Activated naive CD8-positive, alpha-beta T cell treated with anti-CD3 and anti-CD28 coated beads for 36 hours (primary cell): ENCODE measurements at regions not wholly inside any gene's neighbourhood (a gene's known extent, or its start where the extent isn't known, plus 50 kb on each side); places are given as distances from the start of the nearest gene placed in this dataset.

Source experiments
- DNase-seq: peaks from one replicate; pipeline ENCODE4 v3.0.0; 2021
- H3K27ac Mint-ChIP-seq: one replicate; pipeline ENCODE4 v1.8.0; 2022; ENCODE audit warnings: mild to moderate bottlenecking, moderate library complexity, mixed read lengths
- H3K27me3 Mint-ChIP-seq: one replicate; pipeline ENCODE4 v1.8.0; 2022; ENCODE audit warnings: mild to moderate bottlenecking, mixed read lengths
- H3K36me3 Mint-ChIP-seq: one replicate; pipeline ENCODE4 v1.8.0; 2021; ENCODE audit warnings: mild to moderate bottlenecking, mixed read lengths
- H3K4me1 Mint-ChIP-seq: one replicate; pipeline ENCODE4 v1.8.0; 2021; ENCODE audit warnings: mixed read lengths
- H3K4me3 Mint-ChIP-seq: one replicate; pipeline ENCODE4 v1.8.0; 2022; ENCODE audit warnings: mild to moderate bottlenecking, moderate library complexity, mixed read lengths
- H3K9me3 Mint-ChIP-seq: one replicate; pipeline ENCODE4 v1.8.0; 2022; ENCODE audit warnings: mixed read lengths

DNA sequence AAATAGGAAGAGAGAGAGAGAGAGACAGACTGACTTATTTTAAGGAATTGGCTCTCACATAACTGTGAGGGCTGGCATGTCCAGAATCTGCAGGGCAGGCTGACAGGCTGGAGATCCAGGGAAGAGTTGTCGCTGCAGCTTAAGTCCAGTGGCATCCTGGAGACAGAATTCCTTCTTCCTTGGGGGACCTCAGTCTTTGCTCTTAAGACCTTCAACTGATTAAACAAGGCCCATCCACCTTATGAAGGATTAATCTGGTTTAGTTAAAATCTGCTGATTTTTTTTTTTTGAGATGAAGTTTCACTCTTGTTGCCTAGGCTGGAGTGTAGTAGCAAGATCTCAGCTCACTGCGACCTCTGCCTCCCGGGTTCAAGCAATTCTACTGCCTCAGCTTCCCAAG is 128.0 kb upstream of the ALDH1A3 start:
- Mint-ChIP-seq H3K27me3 (peaks cover 77% of the 10 kb centered on the region), H3K4me1 (no peaks in the 10 kb centered on the region), H3K9me3 (peaks cover 15% of the 10 kb centered on the region), H3K4me3 (no peak overlapping the region), H3K36me3 (peaks cover 3% of the 10 kb centered on the region), H3K27ac (no peak overlapping the region)
- DNase-seq: no peak

DNA sequence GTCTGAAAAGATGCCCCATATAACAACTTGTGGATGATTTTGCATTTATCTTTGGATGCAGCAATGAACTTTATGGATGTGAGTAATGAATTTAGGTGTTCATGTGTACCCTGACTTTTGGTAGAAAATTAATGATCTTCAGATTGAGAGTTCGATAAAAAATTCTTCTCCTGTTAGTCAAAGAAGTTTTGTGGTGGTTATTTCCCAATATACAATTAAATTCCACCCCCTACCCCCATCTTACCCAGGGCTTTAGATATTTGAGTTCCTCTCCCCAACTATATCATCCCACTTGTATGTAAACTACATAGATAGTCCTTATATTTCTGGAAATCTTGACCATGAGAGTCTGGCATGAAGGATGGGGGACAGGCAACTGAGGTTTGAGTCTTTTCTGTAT is 126.1 kb upstream of the ALDH1A3 start:
- Mint-ChIP-seq H3K4me3 (no peak overlapping the region), H3K27ac (no peak overlapping the region), H3K4me1 (no peaks in the 10 kb centered on the region), H3K27me3 (peaks cover 74% of the 10 kb centered on the region), H3K9me3 (peaks cover 4% of the 10 kb centered on the region), H3K36me3 (no peaks in the 10 kb centered on the region)
- DNase-seq: no peak

DNA sequence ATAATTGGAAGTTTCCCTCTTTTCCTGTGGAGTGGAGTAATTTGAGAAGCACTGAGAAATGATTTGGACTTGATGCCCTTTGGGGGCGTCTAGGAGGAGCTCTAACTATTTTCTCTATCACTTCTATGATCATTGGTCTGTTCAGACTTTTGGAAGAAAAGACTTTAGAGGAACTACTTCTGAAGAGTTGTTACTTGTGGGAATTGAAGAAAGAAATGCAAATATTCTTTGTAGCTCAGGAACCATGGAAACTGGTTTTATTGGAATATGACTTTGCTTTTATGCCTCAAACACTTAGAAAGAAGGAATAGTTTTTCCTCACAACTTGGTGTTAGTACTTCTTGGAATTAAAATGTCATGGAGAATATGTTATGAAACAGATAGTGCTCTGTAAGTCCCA is 122.0 kb upstream of the ALDH1A3 start:
- Mint-ChIP-seq H3K27me3 (peaks cover 63% of the 10 kb centered on the region), H3K27ac (no peak overlapping the region), H3K4me1 (peaks cover 4% of the 10 kb centered on the region), H3K36me3 (no peaks in the 10 kb centered on the region), H3K9me3 (no peaks in the 10 kb centered on the region), H3K4me3 (no peak overlapping the region)
- DNase-seq: no peak

DNA sequence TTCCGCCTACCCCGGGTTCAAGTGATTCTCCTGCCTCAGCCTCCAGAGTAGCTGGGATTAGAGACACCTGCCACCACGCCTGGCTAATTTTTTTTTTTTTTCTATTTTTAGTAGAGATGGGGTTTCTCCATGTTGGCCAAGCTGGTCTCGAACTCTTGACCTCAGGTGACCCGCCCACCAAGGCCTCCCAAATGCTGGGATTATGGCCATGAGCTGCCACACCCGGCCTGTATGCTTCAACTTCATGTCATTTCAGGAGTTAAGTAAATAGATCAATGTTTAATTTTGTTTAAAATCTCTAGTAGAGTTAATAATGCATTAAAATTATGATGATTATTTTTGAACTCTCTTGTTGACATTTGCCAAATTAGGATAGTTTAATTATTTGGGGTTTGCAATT is 121.1 kb upstream of the ALDH1A3 start:
- no peaks in the 10 kb centered on the region for H3K9me3 Mint-ChIP-seq
- no peak overlapping the region for H3K27ac Mint-ChIP-seq
- peaks cover 56% of the 10 kb centered on the region for H3K27me3 Mint-ChIP-seq
- no peaks in the 10 kb centered on the region for H3K36me3 Mint-ChIP-seq
- H3K4me1 Mint-ChIP-seq: peaks cover 4% of the 10 kb centered on the region
- DNase-seq: no peak
- no peak overlapping the region for H3K4me3 Mint-ChIP-seq

DNA sequence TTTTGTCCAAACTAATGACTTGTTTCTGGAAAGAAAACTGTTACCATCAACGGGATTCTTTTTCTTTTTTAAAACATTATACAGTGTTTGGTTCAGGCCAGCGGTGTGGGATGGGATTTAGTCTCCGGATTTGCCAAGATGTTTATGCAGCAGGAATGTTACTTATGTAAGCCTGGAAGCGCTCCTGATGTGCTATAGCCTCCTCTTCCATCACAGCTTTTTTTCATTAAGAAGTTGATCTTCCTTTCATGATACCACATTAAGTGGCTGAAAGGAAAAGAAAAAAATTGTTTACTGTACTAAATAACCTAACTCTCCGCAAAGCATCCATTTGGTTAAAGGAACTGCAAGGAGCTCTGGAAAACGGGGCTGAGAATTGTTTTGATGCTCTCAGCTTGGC is 120.5 kb upstream of the ALDH1A3 start:
- H3K27ac Mint-ChIP-seq: no peak overlapping the region
- H3K36me3 Mint-ChIP-seq: no peaks in the 10 kb centered on the region
- no peak for DNase-seq
- peaks cover 52% of the 10 kb centered on the region for H3K27me3 Mint-ChIP-seq
- H3K4me1 Mint-ChIP-seq: peaks cover 4% of the 10 kb centered on the region
- H3K4me3 Mint-ChIP-seq: no peak overlapping the region
- H3K9me3 Mint-ChIP-seq: no peaks in the 10 kb centered on the region

DNA sequence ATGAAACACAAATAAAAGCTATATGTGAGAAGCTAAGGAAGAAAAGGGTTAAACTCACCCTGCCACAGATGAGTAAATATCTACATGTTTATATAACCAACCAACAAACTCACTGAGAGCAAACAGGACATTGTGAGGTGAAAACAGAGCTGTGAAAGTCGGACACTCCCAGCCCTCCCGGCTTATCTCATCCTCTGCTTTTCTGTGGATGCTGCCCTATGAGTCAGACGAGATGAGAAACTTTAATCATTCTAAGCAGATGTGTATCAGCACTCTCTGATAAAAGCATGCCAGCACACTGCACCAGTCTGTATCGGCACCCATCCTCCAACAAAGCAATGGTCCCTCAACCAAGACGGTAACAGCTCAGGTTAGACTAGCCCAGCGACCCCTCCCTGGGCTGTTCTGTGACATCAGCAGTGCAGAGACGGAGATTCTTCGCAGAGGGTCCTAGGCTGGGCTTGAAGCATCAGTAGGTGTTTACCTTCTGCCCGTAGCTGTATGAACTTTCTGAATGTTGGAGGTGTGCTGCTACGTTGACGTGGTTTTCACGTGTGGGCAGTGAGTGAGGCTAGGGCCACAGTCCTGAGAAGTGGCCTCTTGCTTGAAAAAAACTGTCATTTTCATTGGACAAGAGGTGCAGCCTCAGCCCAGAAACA is 119.8 kb upstream of the ALDH1A3 start:
- Mint-ChIP-seq H3K27ac (no peak overlapping the region), H3K4me3 (no peak overlapping the region), H3K27me3 (peaks cover 44% of the 10 kb centered on the region), H3K9me3 (no peaks in the 10 kb centered on the region), H3K36me3 (no peaks in the 10 kb centered on the region), H3K4me1 (peaks cover 4% of the 10 kb centered on the region)
- DNase-seq: no peak

DNA sequence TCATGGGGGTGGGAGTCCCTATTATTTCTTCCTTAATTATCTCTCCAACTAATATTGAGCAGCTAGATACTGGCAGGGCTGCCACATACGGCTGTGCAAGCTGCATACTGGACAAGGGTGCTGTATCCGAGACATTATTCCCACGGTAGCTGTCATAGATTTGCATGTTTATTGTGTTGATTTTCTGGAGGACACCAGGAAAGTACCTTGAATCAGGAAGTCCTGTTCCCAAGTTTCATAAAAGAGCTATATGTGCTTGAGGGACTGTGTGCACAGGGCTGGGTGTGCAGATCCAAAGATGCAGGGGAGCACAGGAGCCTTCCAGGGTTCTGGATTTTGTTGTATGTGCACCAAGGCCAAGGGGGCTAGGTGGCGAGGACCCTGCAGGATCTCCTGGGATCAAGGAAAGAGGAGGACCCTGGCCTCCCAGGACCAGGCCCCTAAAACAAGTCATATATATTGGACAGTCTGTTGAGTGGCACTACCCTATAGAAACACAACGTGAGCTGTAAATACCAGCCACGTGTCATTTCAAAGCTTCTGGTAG is 119.2 kb upstream of the ALDH1A3 start:
- no peak overlapping the region for H3K27ac Mint-ChIP-seq
- peaks cover 4% of the 10 kb centered on the region for H3K4me1 Mint-ChIP-seq
- H3K27me3 Mint-ChIP-seq: peaks cover 42% of the 10 kb centered on the region
- no peaks in the 10 kb centered on the region for H3K9me3 Mint-ChIP-seq
- H3K4me3 Mint-ChIP-seq: no peak overlapping the region
- no peaks in the 10 kb centered on the region for H3K36me3 Mint-ChIP-seq
- no peak for DNase-seq

DNA sequence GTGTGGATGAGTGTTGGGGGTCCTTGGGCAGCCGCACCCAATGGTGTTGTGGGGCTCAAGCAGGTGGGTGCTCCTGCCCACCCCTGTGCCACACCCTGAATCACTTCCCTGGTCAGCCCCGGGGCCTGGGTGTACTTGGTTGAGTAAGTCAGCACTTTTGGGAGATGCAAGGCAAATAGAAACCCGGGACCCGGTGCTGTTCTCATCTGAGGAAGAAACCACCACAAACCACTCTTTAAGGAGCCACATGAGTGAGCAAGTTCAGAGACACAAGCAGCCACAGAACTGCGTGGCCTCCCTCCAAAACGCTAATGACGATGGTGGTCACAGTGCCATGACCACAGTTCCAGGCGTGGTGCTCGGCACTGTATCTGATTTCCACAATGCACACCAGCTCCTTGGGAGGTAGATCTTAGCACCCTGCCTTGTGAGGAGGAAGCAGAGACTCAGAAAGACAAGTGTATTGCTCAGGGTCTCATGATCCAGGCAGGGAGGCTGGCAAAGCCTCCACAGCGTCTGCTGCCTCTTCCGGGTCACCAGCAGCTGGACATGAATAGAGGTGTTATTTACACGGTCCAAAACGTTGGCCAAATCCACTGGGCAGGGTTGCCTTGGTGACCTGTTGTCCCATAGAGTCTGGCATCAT is 118.2 kb upstream of the ALDH1A3 start:
- Mint-ChIP-seq H3K9me3 (no peaks in the 10 kb centered on the region), H3K4me1 (peaks cover 4% of the 10 kb centered on the region), H3K4me3 (no peak overlapping the region), H3K27ac (no peak overlapping the region), H3K27me3 (peaks cover 46% of the 10 kb centered on the region), H3K36me3 (no peaks in the 10 kb centered on the region)
- DNase-seq: no peak

DNA sequence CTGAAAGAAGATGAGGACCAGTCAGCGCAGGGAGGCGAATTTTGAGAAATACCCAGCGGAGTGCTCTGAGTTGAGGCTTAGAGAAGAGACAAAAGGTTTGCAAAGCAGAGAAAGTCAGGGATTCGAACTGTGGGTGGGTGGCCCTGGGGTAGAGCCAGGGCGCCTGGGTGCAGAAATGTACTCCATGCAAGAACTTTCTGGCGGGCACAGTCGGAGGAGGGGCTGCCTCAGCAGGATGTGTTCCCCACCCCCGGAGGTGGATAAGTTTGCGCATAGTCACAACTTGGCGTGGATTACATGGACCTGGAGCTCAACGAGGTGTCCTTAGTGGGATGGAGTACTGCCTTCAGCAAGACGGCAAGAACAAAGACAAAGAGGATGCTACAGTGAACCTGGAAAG is 117.3 kb upstream of the ALDH1A3 start:
- Mint-ChIP-seq H3K27ac (no peak overlapping the region), H3K36me3 (no peaks in the 10 kb centered on the region), H3K9me3 (no peaks in the 10 kb centered on the region), H3K4me1 (peaks cover 4% of the 10 kb centered on the region), H3K4me3 (no peak overlapping the region), H3K27me3 (peaks cover 43% of the 10 kb centered on the region)
- DNase-seq: no peak

DNA sequence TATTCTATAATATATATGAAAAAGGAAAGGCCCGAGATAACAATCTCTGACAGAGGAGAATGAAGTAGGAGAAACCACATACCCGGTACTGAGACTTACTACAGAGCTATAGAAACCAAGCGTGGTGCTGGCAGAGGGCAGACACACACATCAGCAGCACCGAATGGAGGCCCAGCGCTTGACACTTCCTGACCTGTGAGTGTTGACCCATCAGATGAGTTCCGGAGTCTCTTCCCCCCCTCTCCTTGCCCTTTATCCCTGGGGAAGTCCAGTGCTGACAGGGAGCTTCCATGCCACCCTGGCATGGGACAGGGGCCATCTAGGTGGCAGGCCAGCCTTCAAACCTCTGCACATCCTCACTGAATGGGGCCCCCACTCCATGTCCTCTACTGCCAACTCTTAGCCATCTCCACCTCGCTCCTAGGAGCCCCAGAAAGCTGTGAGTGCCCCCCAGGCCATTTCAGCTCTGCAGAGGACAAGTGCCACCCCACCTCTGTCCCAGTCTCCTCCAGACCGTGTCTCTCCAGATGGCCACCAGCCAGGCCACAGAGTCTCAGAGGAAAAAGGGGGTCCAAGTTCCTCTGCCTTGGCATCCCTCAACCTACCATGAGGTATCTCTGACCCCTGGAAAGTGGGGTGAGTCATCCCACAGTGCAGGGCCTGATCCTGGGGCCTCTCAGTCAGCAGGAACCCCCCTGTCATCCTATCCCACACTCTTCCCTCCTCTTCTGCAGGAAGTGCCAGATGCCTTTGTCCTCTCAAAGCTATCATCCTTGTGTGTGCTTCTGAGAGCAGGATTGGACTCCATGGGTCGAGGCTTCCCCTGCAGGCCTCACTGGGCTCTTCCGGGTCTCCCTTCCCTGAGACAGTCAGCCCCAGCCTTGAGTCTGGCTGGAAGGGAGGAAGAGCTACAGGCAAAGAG is 116.5 kb upstream of the ALDH1A3 start:
- no peaks in the 10 kb centered on the region for H3K9me3 Mint-ChIP-seq
- peaks cover 37% of the 10 kb centered on the region for H3K27me3 Mint-ChIP-seq
- H3K4me1 Mint-ChIP-seq: peaks cover 4% of the 10 kb centered on the region
- no peak overlapping the region for H3K4me3 Mint-ChIP-seq
- no peaks in the 10 kb centered on the region for H3K36me3 Mint-ChIP-seq
- no peak overlapping the region for H3K27ac Mint-ChIP-seq
- no peak for DNase-seq

DNA sequence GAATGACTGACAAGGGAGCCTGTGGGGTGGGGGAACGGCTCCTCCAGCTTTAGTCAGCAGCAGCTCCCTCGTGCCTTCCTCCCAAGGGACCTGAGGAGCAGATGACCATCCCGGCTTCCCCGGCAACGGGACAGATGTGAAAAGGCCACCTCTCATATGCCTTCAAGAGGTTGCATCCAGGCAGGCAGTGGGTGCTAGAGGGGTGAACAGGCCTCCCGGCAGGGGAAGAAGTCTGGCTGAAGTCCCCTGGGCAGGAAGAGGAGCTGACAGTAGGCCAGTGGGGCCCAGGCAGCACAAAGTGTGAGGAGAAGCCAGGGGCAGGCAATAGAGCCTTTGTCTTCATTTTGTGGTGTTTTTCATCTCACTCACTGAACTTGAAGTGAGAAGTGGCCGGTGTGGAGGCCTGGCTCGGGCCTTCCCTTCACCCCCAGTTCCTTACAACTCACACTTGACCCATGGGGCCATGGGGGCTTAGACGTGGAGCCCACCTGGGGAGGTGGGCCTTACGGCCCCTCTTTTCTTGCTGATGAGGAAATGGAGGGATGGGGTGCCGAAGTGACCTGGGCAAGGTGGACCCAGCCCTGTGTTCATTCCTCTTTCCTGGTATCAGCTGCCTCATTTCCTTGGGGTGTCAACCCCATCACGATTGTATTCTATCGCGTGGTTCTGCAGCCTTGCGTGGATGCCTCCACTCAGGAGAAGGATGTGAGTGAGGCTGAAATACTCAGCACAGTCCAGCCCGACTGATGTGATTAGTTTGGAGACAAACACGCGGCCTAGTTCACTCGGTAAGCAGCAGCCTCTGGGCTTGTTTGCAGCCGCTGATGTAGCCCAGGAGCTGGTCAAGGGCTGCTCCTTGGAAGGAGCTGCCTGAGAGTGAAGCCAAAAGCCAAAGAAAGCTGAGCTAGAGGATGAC is 115.5 kb upstream of the ALDH1A3 start:
- Mint-ChIP-seq H3K4me3 (no peak overlapping the region), H3K9me3 (no peaks in the 10 kb centered on the region), H3K27me3 (peaks cover 27% of the 10 kb centered on the region), H3K36me3 (no peaks in the 10 kb centered on the region), H3K27ac (no peak overlapping the region), H3K4me1 (peaks cover 4% of the 10 kb centered on the region)
- DNase-seq: no peak

DNA sequence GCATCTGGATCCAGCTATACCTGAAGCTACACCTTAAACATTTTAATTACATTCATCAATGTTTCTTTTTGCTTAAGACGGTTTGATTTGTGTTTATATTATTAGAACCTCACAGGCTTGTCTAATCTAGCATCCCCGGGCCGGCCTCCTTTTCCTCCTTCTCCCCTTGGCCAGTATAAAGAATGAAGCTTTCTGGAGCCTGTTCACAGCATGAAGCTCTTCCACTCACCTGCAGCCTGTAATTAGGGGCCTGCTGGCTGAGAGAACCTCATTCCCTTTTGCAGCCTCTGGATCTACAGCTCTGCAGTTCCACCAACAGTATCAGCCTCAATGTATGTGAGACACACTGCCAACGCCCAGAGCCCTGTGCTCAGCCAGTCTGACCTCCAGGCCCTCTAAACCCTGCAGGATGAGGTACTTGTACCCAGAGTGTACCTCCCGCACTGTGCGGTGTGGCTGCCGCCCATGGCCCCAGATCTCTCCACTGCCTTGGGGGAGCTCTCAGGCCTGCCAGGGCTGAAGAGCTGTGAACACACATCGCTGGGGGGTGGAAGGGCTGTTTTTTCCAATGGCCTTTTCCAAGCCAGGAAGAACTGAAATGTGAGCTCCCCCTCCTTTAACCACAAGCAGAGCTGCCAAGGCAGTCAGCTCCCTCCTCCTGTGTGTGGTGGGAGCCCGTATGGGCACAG is 114.7 kb upstream of the ALDH1A3 start:
- DNase-seq: no peak
- H3K4me3 Mint-ChIP-seq: no peak overlapping the region
- peaks cover 19% of the 10 kb centered on the region for H3K27me3 Mint-ChIP-seq
- no peaks in the 10 kb centered on the region for H3K4me1 Mint-ChIP-seq
- H3K9me3 Mint-ChIP-seq: no peaks in the 10 kb centered on the region
- H3K27ac Mint-ChIP-seq: no peak overlapping the region
- H3K36me3 Mint-ChIP-seq: no peaks in the 10 kb centered on the region

DNA sequence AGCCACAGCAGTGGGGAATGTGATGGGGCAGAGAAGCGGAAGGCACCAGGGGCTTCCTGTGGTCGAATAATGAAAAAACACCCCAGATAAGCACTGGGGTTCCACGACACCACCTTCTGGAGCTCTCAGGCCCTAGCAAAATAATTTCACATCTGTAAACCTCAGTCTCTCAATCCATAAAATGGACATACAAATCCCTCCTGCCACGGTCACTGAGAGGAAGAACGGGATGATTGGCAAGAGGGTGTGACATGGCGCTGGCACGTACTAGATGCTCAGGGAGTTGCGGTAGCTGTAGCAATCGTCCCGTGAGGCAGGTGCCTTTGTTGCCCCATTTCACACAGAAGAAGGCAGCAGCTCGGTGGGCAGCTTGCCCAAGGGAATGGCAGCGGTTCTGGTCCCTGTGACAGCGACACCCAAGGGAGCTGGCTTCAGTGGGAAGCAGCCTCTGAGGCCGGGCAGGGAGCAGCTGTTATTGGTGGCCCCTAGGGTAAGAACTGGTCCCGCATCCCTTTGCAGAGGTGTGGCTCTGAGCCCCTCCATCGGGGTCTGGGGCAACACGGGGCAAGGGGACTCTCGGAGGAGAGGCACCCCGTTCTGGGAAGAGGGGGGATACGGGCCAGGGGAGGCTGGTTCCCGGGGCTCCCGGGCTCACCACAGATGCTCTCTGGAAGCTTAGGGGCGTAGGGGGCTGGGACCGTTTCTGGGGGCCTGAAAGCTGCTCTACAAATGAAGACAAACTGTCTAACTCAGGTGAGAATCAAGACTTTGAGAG is 114.0 kb upstream of the ALDH1A3 start:
- no peak overlapping the region for H3K4me3 Mint-ChIP-seq
- DNase-seq: no peak
- H3K36me3 Mint-ChIP-seq: no peaks in the 10 kb centered on the region
- no peak overlapping the region for H3K27ac Mint-ChIP-seq
- peaks cover 13% of the 10 kb centered on the region for H3K27me3 Mint-ChIP-seq
- no peaks in the 10 kb centered on the region for H3K9me3 Mint-ChIP-seq
- H3K4me1 Mint-ChIP-seq: no peaks in the 10 kb centered on the region
